HG03354 (cell line): ENCODE measurements at regions not wholly inside any gene's neighbourhood (a gene's known extent, or its start where the extent isn't known, plus 50 kb on each side); places are given as distances from the start of the nearest gene placed in this dataset.
"Not testable (repeated sequence)": the region's sequence is repeated elsewhere in the genome, so short reads cannot be mapped to it uniquely, and the experiment has no call there.

Experiments used
- ATAC-seq: cut with Tn5 transposase; IDR thresholded peaks from one replicate; pipeline ENCODE4 v1.9.1; 2021; ENCODE audit warnings: mild to moderate bottlenecking; ENCODE audit not compliant: unreplicated experiment, poor library complexity, severe bottlenecking

- no peak for ATAC-seq
Observed at GRCh38 chr12:89166121-89166520, 186.2 kb downstream of the DUSP6 start.

- ATAC-seq: no peak
Observed at GRCh38 chr12:89165703-89166102, 186.6 kb downstream of the DUSP6 start.

GRCh38 chr12:89163918-89164317 lies 188.4 kb downstream of the DUSP6 start:
- ATAC-seq: no peak

- no peak for ATAC-seq
Observed at GRCh38 chr12:89162589-89163261, 189.6 kb downstream of the DUSP6 start.

GRCh38 chr12:89161557-89161956 lies 190.7 kb downstream of the DUSP6 start:
- no peak for ATAC-seq

- no peak for ATAC-seq
Observed at GRCh38 chr12:89160716-89161123, 191.6 kb downstream of the DUSP6 start.

GRCh38 chr12:89157413-89157812 lies 194.9 kb downstream of the DUSP6 start:
- no peak for ATAC-seq

- no peak for ATAC-seq
Observed at GRCh38 chr12:89156862-89157262, 195.4 kb downstream of the DUSP6 start.

- no peak for ATAC-seq
Observed at GRCh38 chr12:89156340-89156739, 196.0 kb downstream of the DUSP6 start.

- ATAC-seq: no peak
Observed at GRCh38 chr12:89155826-89156225, 196.5 kb downstream of the DUSP6 start.

GRCh38 chr12:89154743-89155499 lies 197.4 kb downstream of the DUSP6 start:
- no peak for ATAC-seq

- no peak for ATAC-seq
Observed at GRCh38 chr12:89153341-89153740, 199.0 kb downstream of the DUSP6 start.

GRCh38 chr12:89151536-89151935 lies 200.8 kb downstream of the DUSP6 start:
- ATAC-seq: no peak

GRCh38 chr12:89150789-89151188 lies 201.5 kb downstream of the DUSP6 start:
- not testable (repeated sequence) for ATAC-seq

- no peak for ATAC-seq
Observed at GRCh38 chr12:89140602-89141238, 211.6 kb downstream of the DUSP6 start.

GRCh38 chr12:89140141-89140540 lies 212.2 kb downstream of the DUSP6 start:
- no peak for ATAC-seq

- ATAC-seq: no peak
Observed at GRCh38 chr12:89139390-89139789, 212.9 kb downstream of the DUSP6 start.

GRCh38 chr12:89138048-89138852 lies 214.1 kb downstream of the DUSP6 start:
- no peak for ATAC-seq

- no peak for ATAC-seq
Observed at GRCh38 chr12:89135976-89136634, 216.2 kb downstream of the DUSP6 start.
